ENCODE measurements at regions not wholly inside any gene's neighbourhood (a gene's known extent, or its start where the extent isn't known, plus 50 kb on each side); places are given as distances from the start of the nearest gene placed in this dataset.

DNA sequence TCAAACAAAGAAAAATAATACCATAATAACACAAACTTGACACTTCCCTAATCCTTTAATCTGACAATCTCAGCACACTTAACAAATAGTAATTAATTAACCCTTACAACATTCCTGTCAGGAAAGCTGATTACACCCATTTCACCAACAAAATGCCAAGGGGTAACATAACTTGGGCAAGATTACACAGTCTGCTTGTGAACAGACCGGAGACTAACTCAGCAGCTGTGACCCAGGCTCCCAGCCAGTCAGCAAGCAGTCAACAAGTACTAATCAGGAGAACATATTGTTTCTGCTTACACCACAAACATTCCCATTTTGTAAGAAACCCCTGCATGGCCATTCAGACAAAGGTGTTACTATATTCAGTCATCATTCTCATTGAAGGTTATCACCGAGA lies 592.5 kb upstream of the FLRT2 start:
- TF ChIP-seq, protein P1, sequence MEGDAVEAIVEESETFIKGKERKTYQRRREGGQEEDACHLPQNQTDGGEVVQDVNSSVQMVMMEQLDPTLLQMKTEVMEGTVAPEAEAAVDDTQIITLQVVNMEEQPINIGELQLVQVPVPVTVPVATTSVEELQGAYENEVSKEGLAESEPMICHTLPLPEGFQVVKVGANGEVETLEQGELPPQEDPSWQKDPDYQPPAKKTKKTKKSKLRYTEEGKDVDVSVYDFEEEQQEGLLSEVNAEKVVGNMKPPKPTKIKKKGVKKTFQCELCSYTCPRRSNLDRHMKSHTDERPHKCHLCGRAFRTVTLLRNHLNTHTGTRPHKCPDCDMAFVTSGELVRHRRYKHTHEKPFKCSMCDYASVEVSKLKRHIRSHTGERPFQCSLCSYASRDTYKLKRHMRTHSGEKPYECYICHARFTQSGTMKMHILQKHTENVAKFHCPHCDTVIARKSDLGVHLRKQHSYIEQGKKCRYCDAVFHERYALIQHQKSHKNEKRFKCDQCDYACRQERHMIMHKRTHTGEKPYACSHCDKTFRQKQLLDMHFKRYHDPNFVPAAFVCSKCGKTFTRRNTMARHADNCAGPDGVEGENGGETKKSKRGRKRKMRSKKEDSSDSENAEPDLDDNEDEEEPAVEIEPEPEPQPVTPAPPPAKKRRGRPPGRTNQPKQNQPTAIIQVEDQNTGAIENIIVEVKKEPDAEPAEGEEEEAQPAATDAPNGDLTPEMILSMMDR (IDR thresholded peaks at IDR 0.05), result no peak
- TF ChIP-seq POLR2A (IDR thresholded peaks at IDR 0.05), result no peak
